GM19240 (cell line): ENCODE measurements at regions not wholly inside any gene's neighbourhood (a gene's known extent, or its start where the extent isn't known, plus 50 kb on each side); places are given as distances from the start of the nearest gene placed in this dataset.

Experiments used
- DNase-seq: peaks from one replicate; pipeline ENCODE4 v3.0.0; 2011; ENCODE audit warnings: low spot score; ENCODE audit not compliant: insufficient read length

GRCh38 chrX:11040996-11041395, 70.1 kb upstream of the HCCS start:
- DNase-seq: no peak

GRCh38 chrX:11050013-11050412, 61.1 kb upstream of the HCCS start:
- no peak for DNase-seq

GRCh38 chrX:11053351-11053750, 57.8 kb upstream of the HCCS start:
- DNase-seq: no peak

- DNase-seq: no peak
Observed at GRCh38 chrX:11056322-11057176, 54.6 kb upstream of the HCCS start.

GRCh38 chrX:11059933-11060332, 51.2 kb upstream of the HCCS start:
- DNase-seq: no peak
